ENCODE measurements at regions not wholly inside any gene's neighbourhood (a gene's known extent, or its start where the extent isn't known, plus 50 kb on each side); places are given as distances from the start of the nearest gene placed in this dataset.

- Histone ChIP-seq H3K9me3 (ENCODE audit: low read depth) (no peaks in the 10 kb centered on the region), H3K9me2 (replicated peaks; ENCODE audit: insufficient read depth) (no peaks in the 10 kb centered on the region), H2AFZ (no peak overlapping the region), H3K4me3 (no peak overlapping the region), H3K4me1 (ENCODE audit: insufficient read depth) (no peaks in the 10 kb centered on the region), H3K4me2 (no peak overlapping the region), H3K79me2 (no peaks in the 10 kb centered on the region), H3K36me3 (replicated peaks; ENCODE audit: insufficient read depth, low read depth) (no peaks in the 10 kb centered on the region), H4K20me1 (ENCODE audit: insufficient read depth, poor library complexity, severe bottlenecking) (no peaks in the 10 kb centered on the region), H3K27me3 (no peaks in the 10 kb centered on the region), H3K27ac (no peak overlapping the region)
- DNase-seq (ENCODE audit: low spot score) = no peak
- TF ChIP-seq EZH2phosphoT487 (IDR thresholded peaks at IDR 0.05; ENCODE audit: low read depth, severe bottlenecking, unreplicated experiment) = no peak
- TF ChIP-seq EZH2 (IDR thresholded peaks at IDR 0.05; ENCODE audit: borderline replicate concordance) = no peak
- TF ChIP-seq CTCF (IDR thresholded peaks at IDR 0.05; ENCODE audit: poor library complexity) = no peak
- 84% methylated on average over 2 of the region's 2 CpGs for WGBS (ENCODE audit: low lambda C conversion rate, missing lambda C conversion rate)
These were observed 72.4 kb upstream of the NEIL3 start for GRCh38 chr4:177237291-177237690.

- no peaks in the 10 kb centered on the region for H4K20me1 ChIP-seq (ENCODE audit: insufficient read depth, poor library complexity, severe bottlenecking)
- no peak overlapping the region for H3K4me3 ChIP-seq
- 88% methylated on average over 1 of the region's 1 CpG for WGBS (ENCODE audit: low lambda C conversion rate, missing lambda C conversion rate)
- H3K27ac ChIP-seq = no peak overlapping the region
- H3K27me3 ChIP-seq = no peaks in the 10 kb centered on the region
- no peak overlapping the region for H3K4me2 ChIP-seq
- H3K4me1 ChIP-seq (ENCODE audit: insufficient read depth) = no peaks in the 10 kb centered on the region
- H3K9me2 ChIP-seq (replicated peaks; ENCODE audit: insufficient read depth) = no peaks in the 10 kb centered on the region
- H3K9me3 ChIP-seq (ENCODE audit: low read depth) = no peaks in the 10 kb centered on the region
- H2AFZ ChIP-seq = no peak overlapping the region
- no peak for DNase-seq (ENCODE audit: low spot score)
- H3K79me2 ChIP-seq = no peaks in the 10 kb centered on the region
- TF ChIP-seq EZH2 (IDR thresholded peaks at IDR 0.05; ENCODE audit: borderline replicate concordance) (no peak), EZH2phosphoT487 (IDR thresholded peaks at IDR 0.05; ENCODE audit: low read depth, severe bottlenecking, unreplicated experiment) (no peak), CTCF (IDR thresholded peaks at IDR 0.05; ENCODE audit: poor library complexity) (no peak)
- no peaks in the 10 kb centered on the region for H3K36me3 ChIP-seq (replicated peaks; ENCODE audit: insufficient read depth, low read depth)
These were observed 70.2 kb upstream of the NEIL3 start for GRCh38 chr4:177239477-177239876.

- Histone ChIP-seq H3K36me3 (replicated peaks; ENCODE audit: insufficient read depth, low read depth) (no peaks in the 10 kb centered on the region), H2AFZ (no peak overlapping the region), H3K4me3 (no peak overlapping the region), H3K9me3 (ENCODE audit: low read depth) (no peaks in the 10 kb centered on the region), H3K27ac (no peak overlapping the region), H3K4me2 (no peak overlapping the region), H3K9me2 (replicated peaks; ENCODE audit: insufficient read depth) (no peaks in the 10 kb centered on the region), H4K20me1 (ENCODE audit: insufficient read depth, poor library complexity, severe bottlenecking) (no peaks in the 10 kb centered on the region), H3K27me3 (no peaks in the 10 kb centered on the region), H3K79me2 (no peaks in the 10 kb centered on the region), H3K4me1 (ENCODE audit: insufficient read depth) (no peaks in the 10 kb centered on the region)
- DNase-seq (ENCODE audit: low spot score) = no peak
- TF ChIP-seq EZH2phosphoT487 (IDR thresholded peaks at IDR 0.05; ENCODE audit: low read depth, severe bottlenecking, unreplicated experiment) (no peak), CTCF (IDR thresholded peaks at IDR 0.05; ENCODE audit: poor library complexity) (no peak), EZH2 (IDR thresholded peaks at IDR 0.05; ENCODE audit: borderline replicate concordance) (no peak)
These were observed 69.8 kb upstream of the NEIL3 start for GRCh38 chr4:177239878-177240277.

GRCh38 chr4:177242651-177243286, 66.9 kb upstream of the NEIL3 start:
- H3K27me3 ChIP-seq = no peaks in the 10 kb centered on the region
- H3K9me3 ChIP-seq (ENCODE audit: low read depth) = no peaks in the 10 kb centered on the region
- no peaks in the 10 kb centered on the region for H4K20me1 ChIP-seq (ENCODE audit: insufficient read depth, poor library complexity, severe bottlenecking)
- no peaks in the 10 kb centered on the region for H3K9me2 ChIP-seq (replicated peaks; ENCODE audit: insufficient read depth)
- H3K79me2 ChIP-seq = no peaks in the 10 kb centered on the region
- no peaks in the 10 kb centered on the region for H3K36me3 ChIP-seq (replicated peaks; ENCODE audit: insufficient read depth, low read depth)
- H3K4me3 ChIP-seq = no peak overlapping the region
- H3K4me2 ChIP-seq = no peak overlapping the region
- WGBS (ENCODE audit: low lambda C conversion rate, missing lambda C conversion rate) = 89% methylated on average over 7 of the region's 7 CpGs
- no peaks in the 10 kb centered on the region for H3K4me1 ChIP-seq (ENCODE audit: insufficient read depth)
- TF ChIP-seq EZH2phosphoT487 (IDR thresholded peaks at IDR 0.05; ENCODE audit: low read depth, severe bottlenecking, unreplicated experiment) (no peak), EZH2 (IDR thresholded peaks at IDR 0.05; ENCODE audit: borderline replicate concordance) (no peak), CTCF (IDR thresholded peaks at IDR 0.05; ENCODE audit: poor library complexity) (no peak)
- no peak overlapping the region for H3K27ac ChIP-seq
- DNase-seq (ENCODE audit: low spot score) = no peak
- no peak overlapping the region for H2AFZ ChIP-seq

All from hepatocyte (in vitro differentiated cells).